ENCODE measurements at regions not wholly inside any gene's neighbourhood (a gene's known extent, or its start where the extent isn't known, plus 50 kb on each side); places are given as distances from the start of the nearest gene placed in this dataset.

DNA sequence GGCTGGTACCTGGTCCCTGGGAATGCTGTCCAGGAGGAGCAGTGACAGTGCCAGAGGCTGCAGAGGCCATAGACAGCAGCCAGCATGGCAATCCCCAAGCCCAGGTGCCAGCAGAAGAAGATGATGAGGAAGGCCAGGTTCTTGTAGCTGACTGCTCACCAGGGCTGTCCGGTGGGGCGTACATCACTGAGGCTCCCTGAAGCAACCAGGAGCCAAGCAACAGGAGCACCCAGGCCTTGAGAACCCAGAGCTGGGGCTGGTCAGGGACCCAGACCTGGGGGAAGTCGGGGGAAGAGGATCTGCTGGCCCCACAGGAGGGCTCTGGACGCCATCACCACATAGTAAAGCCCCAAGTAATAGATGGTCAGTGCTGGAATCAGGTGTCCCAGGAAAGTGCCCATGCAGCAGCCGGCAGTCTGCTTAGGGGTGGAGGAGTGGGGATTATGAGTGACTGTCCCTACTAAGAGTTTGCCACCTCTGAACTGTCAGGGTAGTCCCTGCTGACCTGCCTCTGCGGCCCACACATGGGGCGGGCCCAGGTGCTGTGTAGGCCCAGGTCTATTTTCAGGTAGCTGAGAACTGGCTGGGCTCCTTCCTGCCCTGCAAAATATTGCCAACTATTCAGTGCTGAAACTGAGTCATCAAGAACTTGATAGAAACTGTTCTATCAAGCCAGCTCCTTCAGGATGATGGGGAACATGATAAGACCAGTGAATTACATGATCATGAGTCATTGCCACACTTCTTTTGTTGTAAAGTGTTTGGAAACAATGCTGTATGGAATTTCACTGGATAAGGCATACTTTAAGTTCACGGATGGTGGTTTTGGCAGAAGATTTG is 68.7 kb downstream of the CHRD start:
- no peaks in the 10 kb centered on the region for H3K36me3 ChIP-seq (ENCODE audit: control insufficient read depth, insufficient read depth, low read length)
- H3K79me2 ChIP-seq: no peaks in the 10 kb centered on the region
- H3K27ac ChIP-seq: peak overlapping the region; percentile 58
- H3K4me1 ChIP-seq: peaks cover 9% of the 10 kb centered on the region
- H3K9me3 ChIP-seq (ENCODE audit: control insufficient read depth, low read length): no peaks in the 10 kb centered on the region
- H3K4me2 ChIP-seq (ENCODE audit: low read length): peak overlapping the region; percentile 32
- no peak overlapping the region for H3K4me3 ChIP-seq (ENCODE audit: low read depth, low read length)
- no peak for TF ChIP-seq CTCF (IDR thresholded peaks at IDR 0.05)
- no peaks in the 10 kb centered on the region for H3K27me3 ChIP-seq (ENCODE audit: control insufficient read depth, insufficient read depth, low read length)
- H3K9ac ChIP-seq: no peak overlapping the region
- H2AFZ ChIP-seq: peak overlapping the region; percentile 72

GRCh38 chr3:184449161-184449515 is 69.3 kb downstream of the CHRD start:
- Histone ChIP-seq H2AFZ (peak overlapping the region; percentile 72), H3K79me2 (no peaks in the 10 kb centered on the region), H3K9ac (no peak overlapping the region), H3K4me2 (ENCODE audit: low read length) (peak overlapping the region; percentile 32), H3K27ac (peak overlapping the region; percentile 58), H3K9me3 (ENCODE audit: control insufficient read depth, low read length) (no peaks in the 10 kb centered on the region), H3K27me3 (ENCODE audit: control insufficient read depth, insufficient read depth, low read length) (no peaks in the 10 kb centered on the region), H3K4me1 (peaks cover 9% of the 10 kb centered on the region), H3K36me3 (ENCODE audit: control insufficient read depth, insufficient read depth, low read length) (no peaks in the 10 kb centered on the region), H3K4me3 (ENCODE audit: low read depth, low read length) (no peak overlapping the region)
- no peak for TF ChIP-seq CTCF (IDR thresholded peaks at IDR 0.05)

DNA sequence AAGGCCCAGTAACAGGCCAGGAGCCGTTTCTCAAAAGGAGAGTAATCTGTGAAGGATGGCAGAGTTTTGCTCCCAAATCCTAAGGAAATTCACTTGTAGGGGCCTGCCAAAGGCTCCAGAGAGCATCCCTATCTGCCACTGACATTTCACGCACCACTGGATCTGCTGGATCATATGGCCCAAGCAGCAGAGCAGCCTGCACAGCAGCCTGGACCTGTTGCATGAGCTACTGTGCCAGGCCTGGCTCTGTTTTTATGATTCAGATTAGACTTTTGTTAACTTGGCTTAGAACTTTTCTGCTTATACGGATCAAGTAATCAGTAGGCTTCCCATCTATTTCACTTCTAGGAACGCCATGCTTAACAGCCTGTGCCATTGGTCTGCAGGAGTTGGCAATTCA is 70.7 kb downstream of the CHRD start:
- no peak overlapping the region for H3K4me2 ChIP-seq (ENCODE audit: low read length)
- no peaks in the 10 kb centered on the region for H3K79me2 ChIP-seq
- TF ChIP-seq CTCF (IDR thresholded peaks at IDR 0.05): no peak

DNA sequence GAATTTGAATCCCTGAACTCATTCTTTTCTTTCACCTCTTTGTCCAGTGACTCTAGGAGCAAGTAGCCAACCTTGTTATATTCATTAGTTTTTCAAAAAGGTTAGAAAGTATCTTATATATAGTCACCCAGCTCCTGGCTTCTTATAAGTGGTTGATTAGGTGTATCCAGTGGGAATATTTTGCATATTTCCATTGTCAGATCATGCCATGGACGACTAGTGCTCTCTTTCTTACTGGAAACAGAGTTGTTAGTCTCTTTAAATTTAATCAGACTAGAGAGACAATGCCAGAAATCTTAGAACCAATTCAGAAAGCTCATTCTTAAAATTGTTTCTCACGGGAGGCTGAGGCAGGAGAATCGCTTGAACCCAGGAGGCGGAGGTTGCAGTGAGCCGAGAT is 73.4 kb downstream of the CHRD start:
- Histone ChIP-seq H3K9me3 (ENCODE audit: control insufficient read depth, low read length) (no peaks in the 10 kb centered on the region), H3K4me3 (ENCODE audit: low read depth, low read length) (no peak overlapping the region), H3K4me2 (ENCODE audit: low read length) (no peak overlapping the region), H3K9ac (no peak overlapping the region), H3K27me3 (ENCODE audit: control insufficient read depth, insufficient read depth, low read length) (no peaks in the 10 kb centered on the region), H3K27ac (no peak overlapping the region), H3K4me1 (peaks cover 9% of the 10 kb centered on the region), H3K36me3 (ENCODE audit: control insufficient read depth, insufficient read depth, low read length) (no peaks in the 10 kb centered on the region), H2AFZ (no peak overlapping the region), H3K79me2 (no peaks in the 10 kb centered on the region)
- no peak for TF ChIP-seq CTCF (IDR thresholded peaks at IDR 0.05)

More for the DNA sequence above, 70.7 kb downstream of the CHRD start:
- Histone ChIP-seq H3K9me3 (ENCODE audit: control insufficient read depth, low read length) (no peaks in the 10 kb centered on the region), H3K4me1 (peaks cover 9% of the 10 kb centered on the region), H3K4me3 (ENCODE audit: low read depth, low read length) (no peak overlapping the region), H3K36me3 (ENCODE audit: control insufficient read depth, insufficient read depth, low read length) (no peaks in the 10 kb centered on the region), H3K27ac (no peak overlapping the region), H3K9ac (no peak overlapping the region), H2AFZ (no peak overlapping the region), H3K27me3 (ENCODE audit: control insufficient read depth, insufficient read depth, low read length) (no peaks in the 10 kb centered on the region)

DNA sequence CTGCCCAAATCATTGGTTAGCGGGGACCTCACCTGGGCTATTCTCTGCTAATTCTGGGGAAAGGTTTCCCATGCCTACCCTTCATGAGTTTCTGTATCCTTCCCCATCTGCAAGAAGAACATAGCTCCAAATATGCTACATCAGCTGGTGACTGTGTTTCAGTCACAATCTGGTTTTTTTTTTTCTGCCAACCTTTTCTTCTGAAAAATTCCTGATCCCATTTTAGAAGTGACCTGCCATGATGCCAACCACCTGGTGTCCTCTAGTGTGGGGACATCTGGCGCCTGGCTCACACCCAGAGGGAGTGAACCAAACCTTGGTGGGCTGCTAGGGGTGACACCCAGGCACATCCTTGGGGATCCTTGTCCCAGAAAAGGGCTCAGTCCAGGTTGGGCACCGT is 76.1 kb downstream of the CHRD start:
- no peak overlapping the region for H3K4me3 ChIP-seq (ENCODE audit: low read depth, low read length)
- no peaks in the 10 kb centered on the region for H3K79me2 ChIP-seq
- H3K36me3 ChIP-seq (ENCODE audit: control insufficient read depth, insufficient read depth, low read length): no peaks in the 10 kb centered on the region
- H2AFZ ChIP-seq: no peak overlapping the region
- H3K27me3 ChIP-seq (ENCODE audit: control insufficient read depth, insufficient read depth, low read length): no peaks in the 10 kb centered on the region
- no peak overlapping the region for H3K9ac ChIP-seq
- TF ChIP-seq CTCF (IDR thresholded peaks at IDR 0.05): no peak
- no peak overlapping the region for H3K27ac ChIP-seq
- no peaks in the 10 kb centered on the region for H3K9me3 ChIP-seq (ENCODE audit: control insufficient read depth, low read length)
- no peak overlapping the region for H3K4me2 ChIP-seq (ENCODE audit: low read length)
- H3K4me1 ChIP-seq: no peaks in the 10 kb centered on the region

All from parathyroid adenoma (tissue), 2 donors.